H1 (cell line): ENCODE measurements at regions not wholly inside any gene's neighbourhood (a gene's known extent, or its start where the extent isn't known, plus 50 kb on each side); places are given as distances from the start of the nearest gene placed in this dataset.

Experiments
- CTCF ChIA-PET: fragments of 300-600 bp; sonication (Branson Sonifier 250); formaldehyde crosslinking; loops from one replicate; lab custom pipeline; 2021; ENCODE audit not compliant: partially characterized antibody; lab: Charles Lee
- POLR2A ChIA-PET: fragments of 300-600 bp; sonication (Branson Sonifier 250); formaldehyde crosslinking; loops from one replicate; lab custom pipeline; 2021; ENCODE audit warnings: inconsistent platforms; ENCODE audit not compliant: partially characterized antibody; lab: Charles Lee
- DNase-seq, 2 experiments: peaks; one replicate each; pipeline versions ENCODE4 v3.0.0 to v3.0.0-alpha.2; 2010 to 2022; ENCODE audit warnings: low spot score in 2 of 2, low read depth in 1 of 2, mixed read lengths in 1 of 2
- FAIRE-seq: peaks from 2 replicates; lab custom pipeline; 2011; peaks lifted over from hg19 to GRCh38; lab: Jason Lieb, UNC
- H2AFZ ChIP-seq: 2 replicates; pipeline ENCODE4 v1.8.1; 2012; ENCODE audit warnings: low read length, inconsistent platforms
- H2AK5ac ChIP-seq: 2 replicates; pipeline ENCODE4 v1.6.1; 2013; ENCODE audit warnings: low read depth, low read length
- H2BK120ac ChIP-seq: replicated peaks from 2 replicates; pipeline ENCODE3; 2013; ENCODE audit warnings: low read depth, low read length, inconsistent platforms
- H2BK12ac ChIP-seq: 2 replicates; pipeline ENCODE4 v1.6.1; 2013; ENCODE audit warnings: low read depth, low read length
- H2BK15ac ChIP-seq: 2 replicates; pipeline ENCODE4 v1.6.1; 2013; ENCODE audit warnings: low read length
- H2BK20ac ChIP-seq: 2 replicates; pipeline ENCODE4 v1.6.1; 2013; ENCODE audit warnings: low read length
- H2BK5ac ChIP-seq: 2 replicates; pipeline ENCODE4 v1.6.1; 2013; ENCODE audit warnings: low read depth, low read length
- H3K14ac ChIP-seq: 2 replicates; pipeline ENCODE4 v1.6.1; 2013; ENCODE audit warnings: inconsistent platforms; ENCODE audit not compliant: insufficient read length
- H3K18ac ChIP-seq: 2 replicates; pipeline ENCODE4 v1.6.1; 2013; ENCODE audit warnings: low read length; ENCODE audit errors: extremely low read depth
- H3K23ac ChIP-seq: 2 replicates; pipeline ENCODE4 v1.6.1; 2013; ENCODE audit warnings: inconsistent platforms; ENCODE audit not compliant: insufficient read length
- H3K23me2 ChIP-seq: 2 replicates; pipeline ENCODE4 v1.6.1; 2013; ENCODE audit warnings: low read depth, low read length
- H3K27ac ChIP-seq: 2 replicates; pipeline ENCODE4 v1.6.1; 2011; ENCODE audit warnings: low read depth, low read length, inconsistent platforms
- H3K27me3 ChIP-seq, 4 experiments: replicated peaks in 1 of 4; 1 replicate in 1 of 4; 2 replicates in 3 of 4; pipeline versions ENCODE4 v1.6.1 to v1.8.1; 2011 to 2013; ENCODE audit warnings: low read length in 3 of 4, mild to moderate bottlenecking in 3 of 4, inconsistent platforms in 2 of 4, mixed read lengths in 2 of 4, moderate library complexity in 1 of 4; ENCODE audit not compliant: control insufficient read depth in 3 of 4, insufficient read depth in 3 of 4; ENCODE audit errors: extremely low read depth in 1 of 4
- H3K36me3 ChIP-seq, 4 experiments: 2 replicates each; pipeline versions ENCODE4 v1.6.1 to v1.8.1; 2011 to 2013; ENCODE audit warnings: mild to moderate bottlenecking in 4 of 4, low read length in 3 of 4, moderate library complexity in 2 of 4, control low read depth in 1 of 4, inconsistent platforms in 1 of 4; ENCODE audit not compliant: insufficient read depth in 4 of 4, control insufficient read depth in 2 of 4
- H3K4ac ChIP-seq: replicated peaks from 2 replicates; pipeline ENCODE3; 2013; ENCODE audit warnings: low read length, low read depth, mixed read lengths, inconsistent platforms; ENCODE audit not compliant: insufficient read length
- H3K4me1 ChIP-seq, 4 experiments: replicated peaks in 1 of 4; 1 replicate in 1 of 4; 2 replicates in 3 of 4; pipeline versions ENCODE4 v1.6.1 to v1.8.1; 2011 to 2013; ENCODE audit warnings: low read length in 3 of 4, inconsistent platforms in 2 of 4, mixed read lengths in 1 of 4; ENCODE audit not compliant: insufficient read depth in 4 of 4, control insufficient read depth in 3 of 4
- H3K4me2 ChIP-seq, 2 experiments: 2 replicates each; pipeline versions ENCODE4 v1.6.1 to v1.8.1; 2011 to 2013; ENCODE audit warnings: low read depth in 2 of 2, low read length in 2 of 2, control low read depth in 1 of 2, inconsistent platforms in 1 of 2, mild to moderate bottlenecking in 1 of 2; ENCODE audit not compliant: insufficient read depth in 1 of 2
- H3K4me3 ChIP-seq, 4 experiments: fragments of 200-600, 300-600 bp in 1 of 4; sonication (generic), shearing (Covaris generic), sonication (Bioruptor Twin) in 1 of 4; 2 replicates each; pipeline versions ENCODE4 v1.5.1 to v1.8.1; 2011 to 2016; ENCODE audit warnings: low read length in 4 of 4, low read depth in 3 of 4, control low read depth in 2 of 4, inconsistent platforms in 2 of 4, mild to moderate bottlenecking in 2 of 4, mixed read lengths in 1 of 4, moderate library complexity in 1 of 4; ENCODE audit not compliant: insufficient read depth in 2 of 4; ENCODE audit errors: extremely low read depth in 1 of 4
- H3K56ac ChIP-seq: replicated peaks from 2 replicates; pipeline ENCODE3; 2013; ENCODE audit warnings: low read depth, mild to moderate bottlenecking, mixed read lengths, low read length, inconsistent platforms; ENCODE audit not compliant: insufficient read length
- H3K79me1 ChIP-seq: 2 replicates; pipeline ENCODE4 v1.6.1; 2013; ENCODE audit warnings: low read depth, low read length, control low read depth
- H3K79me2 ChIP-seq, 2 experiments: 2 replicates each; pipeline versions ENCODE4 v1.6.1 to v1.8.1; 2012 to 2013; ENCODE audit warnings: low read length in 2 of 2, mild to moderate bottlenecking in 2 of 2, inconsistent platforms in 1 of 2; ENCODE audit not compliant: insufficient read depth in 2 of 2, control insufficient read depth in 1 of 2
- H3K9ac ChIP-seq, 4 experiments: replicated peaks in 1 of 4; 1 replicate in 1 of 4; 2 replicates in 3 of 4; pipeline versions ENCODE4 v1.6.1 to v1.8.1; 2011 to 2013; ENCODE audit warnings: low read depth in 3 of 4, low read length in 3 of 4, control low read depth in 2 of 4, mild to moderate bottlenecking in 2 of 4, moderate library complexity in 2 of 4, inconsistent platforms in 1 of 4; ENCODE audit errors: extremely low read depth in 1 of 4
- H3K9me3 ChIP-seq, 2 experiments: 2 replicates each; pipeline versions ENCODE4 v1.6.1 to v1.8.1; 2012 to 2013; ENCODE audit warnings: mild to moderate bottlenecking in 2 of 2, moderate library complexity in 2 of 2, control low read depth in 1 of 2, inconsistent platforms in 1 of 2, low read depth in 1 of 2, low read length in 1 of 2, mixed read lengths in 1 of 2; ENCODE audit not compliant: insufficient read depth in 2 of 2
- H4K20me1 ChIP-seq, 2 experiments: replicated peaks in 1 of 2; 2 replicates each; pipeline versions ENCODE3 to v1.8.1; 2011 to 2013; ENCODE audit warnings: inconsistent platforms in 2 of 2, low read length in 2 of 2, mild to moderate bottlenecking in 1 of 2; ENCODE audit not compliant: insufficient read depth in 2 of 2, control insufficient read depth in 1 of 2
- H4K5ac ChIP-seq: 2 replicates; pipeline ENCODE4 v1.6.1; 2013; ENCODE audit warnings: low read length, low read depth, mixed read lengths, inconsistent platforms; ENCODE audit not compliant: insufficient read length
- H4K8ac ChIP-seq: 2 replicates; pipeline ENCODE4 v1.8.0; 2013; ENCODE audit warnings: mild to moderate bottlenecking, moderate library complexity, low read length, inconsistent platforms; ENCODE audit not compliant: insufficient read depth; ENCODE audit errors: extremely low read depth
- H4K91ac ChIP-seq: replicated peaks from 2 replicates; pipeline ENCODE3; 2013; ENCODE audit warnings: low read length, mixed read lengths, inconsistent platforms; ENCODE audit not compliant: insufficient read length
- BRCA1 ChIP-seq: IDR thresholded peaks from 2 replicates; pipeline ENCODE4 v1.6.1; 2012; ENCODE audit warnings: low read depth, low read length, improper control_type of control experiment
- GABPA ChIP-seq: IDR thresholded peaks from 2 replicates; pipeline ENCODE4 v1.6.1; 2011; ENCODE audit warnings: mild to moderate bottlenecking, low read length, moderate library complexity, borderline replicate concordance; ENCODE audit not compliant: insufficient read depth
- SAP30 ChIP-seq: fragments of 300-600 bp; sonication (generic); IDR thresholded peaks from 2 replicates; pipeline ENCODE4 v1.7.1; 2012; ENCODE audit warnings: low read length, moderate library complexity, mild to moderate bottlenecking, inconsistent platforms; ENCODE audit not compliant: insufficient read depth, insufficient replicate concordance
- SIRT6 ChIP-seq: IDR thresholded peaks from one replicate; pipeline ENCODE4 v1.7.1; 2012; ENCODE audit warnings: low read length, inconsistent platforms
- TEAD4 ChIP-seq: IDR thresholded peaks from 2 replicates; pipeline ENCODE4 v1.6.1; 2012; ENCODE audit warnings: low read depth, low read length, inconsistent platforms, mixed read lengths
- ZNF274 ChIP-seq: IDR thresholded peaks from 2 replicates; pipeline ENCODE4 v1.7.0; 2012; ENCODE audit warnings: low read length, borderline replicate concordance; ENCODE audit errors: extremely low read depth
- WGBS, 2 experiments: shearing (Covaris generic) in 1 of 2; methylation state at CpG; one replicate each; pipeline versions ENCODE4 v1.1.6 to v1.1.7; 2013 to 2015; ENCODE audit warnings: low lambda C conversion rate in 2 of 2, mixed read lengths in 2 of 2, inconsistent platforms in 1 of 2, low coverage in 1 of 2, missing lambda C conversion rate in 1 of 2; ENCODE audit not compliant: insufficient replicate concordance in 2 of 2, insufficient coverage in 1 of 2, insufficient read length in 1 of 2; ENCODE audit errors: extremely low coverage in 1 of 2, missing lambda C conversion rate in 1 of 2; 5-methylcytosine and 5-hydroxymethylcytosine counted together

DNA sequence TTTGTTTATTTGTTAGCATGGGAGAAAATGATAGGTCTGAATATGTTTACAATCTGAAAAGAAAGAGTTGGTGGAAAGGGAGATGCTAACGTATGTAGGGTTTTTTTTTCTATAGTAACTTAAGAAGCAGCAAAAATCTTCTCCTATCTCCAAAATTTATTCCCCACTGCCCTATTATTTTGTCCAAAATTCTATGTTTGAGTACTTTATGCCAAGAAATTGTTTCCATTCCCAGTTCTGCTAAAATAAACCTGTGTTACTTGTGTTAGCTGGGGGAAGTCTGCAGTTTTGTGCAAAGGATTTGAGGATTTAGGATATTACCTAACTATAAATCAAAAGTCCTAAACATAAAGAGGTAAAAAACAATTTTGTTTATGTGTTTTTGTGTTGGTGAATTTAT, 2770.4 kb upstream of the PCDH20 start:
- FAIRE-seq: no peak

More for the DNA sequence above, 2770.4 kb upstream of the PCDH20 start:
- POLR2A ChIA-PET: no interaction called here
- Histone ChIP-seq H3K27me3 (no peaks in the 10 kb centered on the region), H2BK5ac (no peak overlapping the region), H2BK120ac (no peak overlapping the region), H3K27ac (no peak overlapping the region), H3K4me2 (no peak overlapping the region), H4K20me1 (no peaks in the 10 kb centered on the region), H3K23ac (no peak overlapping the region), H2AFZ (no peak overlapping the region), H3K56ac (no peak overlapping the region), H3K18ac (no peak overlapping the region), H3K36me3 (no peaks in the 10 kb centered on the region), H3K23me2 (no peaks in the 10 kb centered on the region), H3K4me3 (no peak overlapping the region), H2AK5ac (no peak overlapping the region), H4K91ac (no peak overlapping the region), H3K9ac (no peak overlapping the region), H4K8ac (no peak overlapping the region), H3K4ac (no peak overlapping the region), H4K5ac (no peak overlapping the region), H2BK20ac (no peak overlapping the region), H3K14ac (no peak overlapping the region), H3K4me1 (no peaks in the 10 kb centered on the region), H3K79me1 (no peaks in the 10 kb centered on the region), H3K79me2 (no peaks in the 10 kb centered on the region), H2BK12ac (no peak overlapping the region), H3K9me3 (no peaks in the 10 kb centered on the region), H2BK15ac (no peak overlapping the region)
- TF ChIP-seq GABPA (no peak), SAP30 (no peak), BRCA1 (no peak), ZNF274 (no peak), SIRT6 (no peak), TEAD4 (no peak)
- CTCF ChIA-PET: interaction anchor here (0.7 kb wide), 1 partner anchor 821 kb away, joined by 3 read pairs; no protein-coding TSS in a partner anchor
- WGBS, 2 experiments: 86% methylated on average over 1 of the region's 1 CpG; no CpG with 5 or more reads in 1 of the 2 experiments
- DNase-seq: no peak
